Panc1 (cell line): ENCODE measurements at regions not wholly inside any gene's neighbourhood (a gene's known extent, or its start where the extent isn't known, plus 50 kb on each side); places are given as distances from the start of the nearest gene placed in this dataset.

Experiments used
- ATAC-seq: fragments of 200-7000 bp; cut with Tn5 transposase; 2 replicates; pipeline ENCODE4 v1.9.1; 2020; ENCODE audit warnings: mild to moderate bottlenecking, moderate library complexity
- BruUV-seq: library from RNA; stranded (reverse); fragments of 400-500 nt; replicated peaks from 2 replicates; lab custom pipeline; 2021; lab: Mats Ljungman, UMichigan
- CTCF ChIA-PET: fragments of 300-600 bp; sonication (Branson Sonifier 250); formaldehyde crosslinking; loops from one replicate; lab custom pipeline; 2022; ENCODE audit warnings: antibody characterized with exemption; lab: Charles Lee
- POLR2A ChIA-PET: fragments of 300-600 bp; sonication (Branson Sonifier 250); formaldehyde crosslinking; loops from one replicate; lab custom pipeline; 2022; ENCODE audit warnings: antibody characterized with exemption; lab: Charles Lee
- DNase-seq: peaks from one replicate; pipeline ENCODE4 v3.0.0-alpha.2; 2010; ENCODE audit warnings: low read depth, low spot score
- H3K27ac ChIP-seq: 2 replicates; pipeline ENCODE4 v1.5.1; 2011; ENCODE audit warnings: mild to moderate bottlenecking, low read length, inconsistent platforms
- H3K27me3 ChIP-seq: fragments of 200-500 bp; sonication (Bioruptor generic); 2 replicates; pipeline ENCODE4 v1.6.0; 2014; ENCODE audit warnings: low read length, inconsistent platforms; ENCODE audit not compliant: control insufficient read depth, insufficient read depth
- H3K36me3 ChIP-seq: fragments of 200-500 bp; sonication (Bioruptor generic); 2 replicates; pipeline ENCODE4 v1.5.1; 2014; ENCODE audit warnings: inconsistent platforms, mild to moderate bottlenecking, low read length, moderate library complexity; ENCODE audit not compliant: control insufficient read depth, insufficient read depth
- H3K4me1 ChIP-seq: 2 replicates; pipeline ENCODE4 v1.5.1; 2011; ENCODE audit warnings: inconsistent platforms, mild to moderate bottlenecking, low read length, moderate library complexity; ENCODE audit not compliant: control insufficient read depth, insufficient read depth
- H3K4me3 ChIP-seq, 2 experiments: 2 replicates each; pipeline ENCODE4 v1.5.1; 2011 to 2012; ENCODE audit warnings: low read depth in 2 of 2, low read length in 2 of 2, mild to moderate bottlenecking in 2 of 2, inconsistent platforms in 1 of 2, moderate library complexity in 1 of 2
- H3K9me3 ChIP-seq: fragments of 200-500 bp; sonication (Bioruptor generic); 2 replicates; pipeline ENCODE4 v1.5.1; 2014; ENCODE audit warnings: low read depth, mild to moderate bottlenecking, inconsistent platforms, low read length, moderate library complexity; ENCODE audit not compliant: control insufficient read depth, insufficient read depth
- CTCF ChIP-seq: fragments of 450-650 bp; IDR thresholded peaks from 2 replicates; pipeline ENCODE4 v1.5.1; 2017; ENCODE audit warnings: mild to moderate bottlenecking
- POLR2AphosphoS5 ChIP-seq: IDR thresholded peaks from 2 replicates; pipeline ENCODE4 v1.6.1; 2012; ENCODE audit warnings: mild to moderate bottlenecking, low read depth, low read length, moderate library complexity
- REST ChIP-seq, 2 experiments: IDR thresholded peaks; 2 replicates each; pipeline ENCODE4 v1.6.1; 2011 to 2012; ENCODE audit warnings: low read depth in 2 of 2, control low read depth in 1 of 2, low read length in 1 of 2, mild to moderate bottlenecking in 1 of 2, moderate library complexity in 1 of 2; ENCODE audit not compliant: insufficient read depth in 1 of 2
- SIN3A ChIP-seq: IDR thresholded peaks from 2 replicates; pipeline ENCODE4 v1.6.1; 2012; ENCODE audit warnings: low read depth, mild to moderate bottlenecking, low read length, moderate library complexity, borderline replicate concordance; ENCODE audit not compliant: insufficient read depth
- TCF7L2 ChIP-seq: IDR thresholded peaks from 2 replicates; pipeline ENCODE4 v1.6.1; 2011; ENCODE audit warnings: mild to moderate bottlenecking, low read depth, low read length, inconsistent platforms
- in situ Hi-C: cut with HindIII; loops from 2 replicates; pipeline ENCODE4 v1.10.0; 2016; ENCODE audit warnings: low sequenced_read_pairs, low pct_unique_long_range_greater_than_20kb
- intact Hi-C: fragments of 100-400 bp; cut with micrococcal nuclease; formaldehyde crosslinking; loops from one replicate; pipeline ENCODE4 v1.10.0; 2022; ENCODE audit not compliant: unreplicated experiment

- POLR2A ChIA-PET = interaction anchor here (0.6 kb wide), 1 partner anchor 24 kb away, joined by 5 read pairs; no protein-coding TSS in a partner anchor
- Histone ChIP-seq H3K36me3 (no peaks in the 10 kb centered on the region), H3K9me3 (no peaks in the 10 kb centered on the region), H3K27me3 (no peaks in the 10 kb centered on the region), H3K4me3 (no peak overlapping the region), H3K4me1 (no peaks in the 10 kb centered on the region), H3K27ac (no peak overlapping the region)
- intact Hi-C loops (no loop called here), in situ Hi-C loops (no loop called here)
- no TSS peak for BruUV-seq
- TF ChIP-seq SIN3A = no peak
- TF ChIP-seq CTCF = no peak
- TF ChIP-seq POLR2AphosphoS5 = no peak
- TF ChIP-seq REST (IDR thresholded peaks at IDR 0.05; ENCODE audit: insufficient read depth in 1 of 2, low read depth in 2 of 2, low read length in 1 of 2) = no peak
- TF ChIP-seq TCF7L2 = no peak
- DNase-seq = no peak
- ATAC-seq = no peak
- CTCF ChIA-PET = no interaction called here
Measured at GRCh38 chr4:147236806-147237205, 244.1 kb upstream of the EDNRA start.

- no peaks in the 10 kb centered on the region for H3K4me1 ChIP-seq
- in situ Hi-C loops = no loop called here
- no TSS peak for BruUV-seq
- H3K9me3 ChIP-seq = no peaks in the 10 kb centered on the region
- ChIA-PET CTCF (no interaction called here), POLR2A (no interaction called here)
- no peak overlapping the region for H3K4me3 ChIP-seq
- intact Hi-C loops = no loop called here
- no peak overlapping the region for H3K27ac ChIP-seq
- no peak for TF ChIP-seq POLR2AphosphoS5
- no peak for TF ChIP-seq SIN3A
- TF ChIP-seq TCF7L2 = no peak
- TF ChIP-seq CTCF = no peak
- TF ChIP-seq REST (IDR thresholded peaks at IDR 0.05; ENCODE audit: insufficient read depth in 1 of 2, low read depth in 2 of 2, low read length in 1 of 2) = no peak
- DNase-seq (no peak), ATAC-seq (no peak)
- H3K27me3 ChIP-seq = no peaks in the 10 kb centered on the region
- no peaks in the 10 kb centered on the region for H3K36me3 ChIP-seq
Measured at GRCh38 chr4:147244786-147245185, 236.1 kb upstream of the EDNRA start.
